Activated CD4-positive, alpha-beta T cell treated with anti-CD3 and anti-CD28 coated beads, Interleukin-2, Interleukin-6, amounts not matched to agents 100 ng/mL and 50 ng/mL, durations not matched to agents 16 hours and 8 hours (primary cell): ENCODE measurements at regions not wholly inside any gene's neighbourhood (a gene's known extent, or its start where the extent isn't known, plus 50 kb on each side); places are given as distances from the start of the nearest gene placed in this dataset.

Experiments used
- DNase-seq: peaks from one replicate; pipeline ENCODE4 v3.0.0-alpha.2; 2020

DNA sequence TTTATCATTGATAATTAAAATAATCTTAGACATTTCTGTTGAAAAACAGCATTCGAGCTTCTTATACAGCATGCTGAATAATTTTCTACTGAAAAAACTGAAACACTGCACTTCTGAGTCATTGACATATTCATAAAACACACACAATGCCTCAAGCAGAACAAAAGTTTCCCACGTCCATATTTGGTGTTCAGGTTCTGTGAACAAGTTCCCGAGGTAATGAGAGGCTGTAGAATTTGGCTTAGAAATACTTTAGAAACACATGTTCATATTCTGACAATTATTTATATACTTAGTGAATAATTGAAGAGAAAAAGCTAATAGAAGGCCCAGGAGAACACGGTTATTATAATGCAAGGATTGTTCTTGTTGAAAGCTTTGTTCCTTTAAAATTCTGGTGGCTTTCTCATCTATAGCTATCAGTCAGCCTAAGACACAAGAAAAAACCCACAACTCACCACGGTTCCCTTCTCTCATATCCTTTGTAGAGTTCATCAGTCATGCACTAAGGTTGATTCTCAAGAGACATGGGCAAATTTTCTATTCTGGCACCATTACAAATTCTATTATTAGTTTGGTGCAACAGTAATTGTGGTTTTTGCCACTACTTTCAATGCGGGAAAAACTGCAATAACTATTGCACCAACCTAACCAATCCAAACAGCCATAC, 194.4 kb downstream of the TMX3 start:
- DNase-seq: no peak

DNA sequence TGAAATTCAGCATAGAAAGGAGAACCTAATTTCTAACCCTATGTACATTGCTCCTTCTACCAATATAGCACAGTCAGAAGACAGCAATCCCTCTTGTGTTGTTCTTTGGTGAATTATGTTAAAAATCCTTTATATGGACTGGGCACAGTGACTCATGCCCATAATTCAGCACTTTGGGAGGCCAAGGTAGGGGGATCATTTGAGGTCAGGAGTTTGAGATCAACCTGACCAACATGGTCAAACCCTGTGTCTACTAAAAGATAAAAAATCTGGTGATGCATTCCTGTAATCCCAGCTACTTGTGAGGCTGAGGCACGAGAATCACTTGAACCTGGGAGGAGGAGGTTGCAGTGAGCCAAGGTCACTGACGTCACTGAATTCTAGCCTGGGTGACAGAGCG, 195.6 kb downstream of the TMX3 start:
- no peak for DNase-seq

DNA sequence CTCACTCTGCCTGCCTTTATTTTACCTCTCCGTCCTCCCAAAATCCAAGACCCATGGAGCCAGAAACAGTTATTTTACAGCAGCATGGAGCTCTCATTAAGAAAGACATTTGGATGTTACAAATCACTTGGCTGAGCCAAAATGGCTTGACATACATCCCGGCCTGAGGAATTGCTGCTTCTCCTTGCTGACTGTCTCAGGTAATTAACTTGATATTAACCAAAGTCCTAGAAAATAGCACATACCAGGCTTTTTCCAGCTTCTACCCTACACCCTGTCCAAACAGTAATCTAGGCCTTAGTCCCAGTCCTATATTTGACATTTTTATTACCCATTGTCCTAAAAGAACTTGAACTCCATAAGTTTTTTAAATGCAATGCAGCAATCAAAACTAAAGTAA, 205.0 kb downstream of the TMX3 start:
- no peak for DNase-seq

DNA sequence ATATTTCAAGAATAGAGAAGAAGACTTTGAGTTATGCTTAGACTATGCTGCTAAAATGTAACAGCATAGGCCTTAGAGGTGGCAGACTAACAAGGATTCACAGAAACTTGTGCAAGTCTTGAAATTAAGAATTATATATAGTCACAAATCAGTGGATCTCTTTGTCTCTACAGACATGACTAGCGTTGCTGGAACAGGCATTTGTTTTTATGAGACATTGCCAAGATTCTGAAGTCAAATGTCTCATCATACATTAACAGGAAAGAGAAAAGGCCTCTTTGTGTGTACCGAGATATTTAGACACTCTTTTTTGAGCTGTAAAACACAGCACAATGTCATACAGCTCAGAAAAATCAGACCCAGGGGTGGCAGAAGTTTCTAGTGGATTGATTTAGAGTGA, 207.1 kb downstream of the TMX3 start:
- no peak for DNase-seq

DNA sequence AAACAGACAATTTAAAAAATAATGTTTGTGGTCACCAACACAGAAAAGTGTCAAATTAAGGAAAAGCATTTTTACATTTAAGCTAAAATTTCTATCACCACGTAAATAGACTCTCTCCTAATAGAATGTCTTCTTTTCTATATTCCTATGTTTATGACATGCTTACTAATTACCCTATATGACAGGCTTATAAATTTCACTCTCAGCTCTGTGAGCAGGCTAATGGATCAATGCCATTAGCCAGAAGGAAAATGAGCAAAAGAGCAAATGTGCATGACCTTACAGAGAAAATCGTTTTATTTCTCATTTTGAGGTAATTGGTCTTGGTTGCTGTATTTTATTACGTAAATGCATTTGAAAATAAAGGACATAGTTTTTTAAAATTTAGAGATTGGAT, 209.7 kb downstream of the TMX3 start:
- no peak for DNase-seq

DNA sequence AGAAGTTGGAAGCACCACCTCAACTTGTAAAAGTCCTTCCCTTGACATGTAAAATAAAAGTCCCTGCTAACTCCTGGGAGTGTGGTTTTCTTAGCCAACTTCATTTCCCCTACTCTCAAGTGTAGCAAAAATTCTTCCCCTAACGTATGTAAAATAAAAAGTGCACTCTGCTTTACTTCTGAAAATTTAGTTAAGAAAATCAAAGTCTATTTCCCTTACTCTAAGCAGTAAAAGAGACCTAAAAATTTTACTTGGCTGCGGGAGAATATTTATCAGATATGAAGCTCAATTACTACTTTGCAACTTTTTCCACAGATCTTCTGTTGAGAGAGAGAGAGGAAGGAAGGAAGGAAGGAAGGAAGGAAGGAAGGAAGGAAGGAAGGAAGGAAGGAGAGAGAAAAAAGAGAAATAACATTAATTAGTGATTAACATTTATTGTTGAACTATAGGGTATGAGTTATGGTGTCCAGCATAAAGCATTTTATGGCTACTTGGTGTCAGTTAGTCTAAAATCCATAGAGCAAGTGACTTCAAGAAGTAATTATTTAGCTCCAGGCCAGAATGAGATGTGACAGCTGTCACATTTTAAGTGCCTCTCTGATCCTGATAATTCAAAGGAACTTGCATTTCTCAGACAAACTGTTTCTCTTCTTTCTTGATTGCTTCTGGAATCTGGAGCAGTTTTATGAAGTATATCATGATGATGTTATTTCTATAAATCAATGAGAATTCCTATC, 210.3 kb downstream of the TMX3 start:
- DNase-seq: no peak

DNA sequence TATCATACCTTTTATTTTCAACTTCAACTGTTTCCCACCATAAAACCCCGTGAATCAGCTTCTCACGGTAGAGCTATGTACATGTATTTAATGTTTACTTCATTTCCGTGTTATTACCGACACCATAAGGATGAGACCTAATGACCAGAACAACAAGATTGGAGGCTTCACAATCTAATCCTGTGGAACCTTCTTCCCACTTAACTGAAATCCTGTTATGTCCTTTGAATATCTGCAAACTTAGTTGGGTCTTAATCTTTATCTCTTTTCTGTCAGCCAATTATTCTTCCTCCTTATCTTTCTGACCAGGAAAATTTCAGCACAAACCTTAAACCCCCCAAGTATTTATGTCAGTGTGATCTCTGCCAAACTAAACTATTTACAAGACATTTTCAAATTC, 214.4 kb downstream of the TMX3 start:
- no peak for DNase-seq

DNA sequence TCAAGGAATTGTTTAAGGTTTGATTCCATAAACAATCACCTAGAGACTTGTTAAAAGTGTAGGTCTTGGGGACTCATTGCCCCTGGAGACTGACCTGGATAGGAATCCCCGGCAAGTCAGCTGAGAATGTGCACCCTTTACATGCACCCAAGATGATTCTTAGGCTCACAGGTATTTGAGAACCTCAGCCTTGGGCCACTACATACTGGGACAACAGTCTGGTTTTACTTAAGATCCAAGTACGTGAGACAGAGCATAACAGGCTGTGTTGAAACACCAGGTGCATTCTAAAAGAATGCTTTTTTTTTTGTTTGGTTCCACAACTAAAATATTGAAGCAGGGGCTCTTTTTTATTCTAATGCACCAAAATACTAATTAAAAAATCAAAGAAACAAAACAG, 215.8 kb downstream of the TMX3 start:
- DNase-seq: no peak

DNA sequence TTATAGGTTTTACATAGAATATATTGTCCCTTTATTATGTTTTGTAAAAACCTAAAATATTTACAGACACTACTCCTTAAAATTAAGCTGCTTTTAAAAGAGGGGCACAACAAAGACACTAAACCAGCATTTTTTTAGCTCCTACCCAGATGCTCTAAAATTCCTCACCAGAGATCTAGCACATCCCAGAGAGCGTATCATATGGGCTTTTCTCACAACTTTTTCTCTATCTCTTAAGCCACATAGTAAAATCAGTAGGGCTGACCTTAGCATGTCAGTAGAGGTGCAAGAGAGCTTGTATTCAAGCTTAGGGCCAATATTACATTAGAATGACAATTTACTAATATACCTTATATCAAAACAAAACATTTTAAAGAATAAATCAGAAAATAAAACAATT, 216.3 kb downstream of the TMX3 start:
- no peak for DNase-seq

DNA sequence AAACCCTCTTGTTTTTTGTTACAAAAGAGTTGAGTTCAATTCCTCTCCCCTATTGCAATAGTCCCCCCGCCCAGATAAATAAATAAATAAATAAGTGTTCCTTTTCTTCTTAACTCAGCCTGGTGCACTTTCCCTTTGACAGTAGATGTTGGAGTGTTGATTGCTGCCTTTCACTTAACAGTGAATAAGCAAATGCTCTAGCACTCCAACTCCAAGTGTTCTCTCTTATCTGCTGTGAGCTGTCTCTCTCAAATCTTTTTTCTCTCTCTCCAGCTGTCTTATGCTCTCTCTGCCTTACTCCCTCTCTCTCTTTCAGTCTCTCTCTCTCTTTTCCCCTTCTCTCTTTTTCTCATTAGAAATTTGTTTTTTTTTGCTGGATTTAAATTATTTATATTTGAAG, 216.7 kb downstream of the TMX3 start:
- no peak for DNase-seq

DNA sequence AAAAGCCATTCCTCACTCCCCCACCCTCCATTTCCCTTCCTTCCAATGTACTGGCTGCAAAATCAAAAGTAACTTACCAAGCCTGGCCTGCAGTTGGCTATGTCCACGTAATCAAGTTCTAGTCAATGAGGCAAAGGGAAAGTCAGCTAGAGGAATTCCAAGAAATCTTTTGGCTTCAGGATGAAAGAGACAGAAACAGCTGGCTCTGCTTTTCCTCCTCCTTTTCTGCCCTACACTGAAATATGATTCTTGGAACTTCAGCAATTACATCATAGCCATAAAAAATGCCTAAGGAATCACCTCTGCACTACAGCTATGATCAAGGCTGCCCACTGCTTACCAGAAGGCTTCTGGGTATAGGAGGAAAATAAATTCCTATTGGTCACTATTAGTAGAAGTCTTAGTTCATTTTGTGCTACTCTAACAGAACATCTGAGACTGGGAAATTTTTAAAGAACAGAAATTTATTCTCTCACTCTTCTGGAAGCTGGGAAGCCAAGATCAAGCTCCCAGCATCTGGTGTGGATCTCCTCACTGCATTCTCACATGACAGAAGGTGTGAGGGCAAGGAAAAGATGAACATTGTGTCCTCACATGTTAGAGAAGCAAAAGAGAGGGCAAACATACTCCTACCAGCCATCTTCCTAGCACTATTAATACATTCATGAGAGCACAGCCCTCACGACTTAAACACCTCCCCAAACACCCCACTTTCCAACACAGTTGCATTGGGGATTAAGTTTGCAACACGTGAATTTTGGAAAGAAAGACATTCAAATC, 219.9 kb downstream of the TMX3 start:
- DNase-seq: no peak

DNA sequence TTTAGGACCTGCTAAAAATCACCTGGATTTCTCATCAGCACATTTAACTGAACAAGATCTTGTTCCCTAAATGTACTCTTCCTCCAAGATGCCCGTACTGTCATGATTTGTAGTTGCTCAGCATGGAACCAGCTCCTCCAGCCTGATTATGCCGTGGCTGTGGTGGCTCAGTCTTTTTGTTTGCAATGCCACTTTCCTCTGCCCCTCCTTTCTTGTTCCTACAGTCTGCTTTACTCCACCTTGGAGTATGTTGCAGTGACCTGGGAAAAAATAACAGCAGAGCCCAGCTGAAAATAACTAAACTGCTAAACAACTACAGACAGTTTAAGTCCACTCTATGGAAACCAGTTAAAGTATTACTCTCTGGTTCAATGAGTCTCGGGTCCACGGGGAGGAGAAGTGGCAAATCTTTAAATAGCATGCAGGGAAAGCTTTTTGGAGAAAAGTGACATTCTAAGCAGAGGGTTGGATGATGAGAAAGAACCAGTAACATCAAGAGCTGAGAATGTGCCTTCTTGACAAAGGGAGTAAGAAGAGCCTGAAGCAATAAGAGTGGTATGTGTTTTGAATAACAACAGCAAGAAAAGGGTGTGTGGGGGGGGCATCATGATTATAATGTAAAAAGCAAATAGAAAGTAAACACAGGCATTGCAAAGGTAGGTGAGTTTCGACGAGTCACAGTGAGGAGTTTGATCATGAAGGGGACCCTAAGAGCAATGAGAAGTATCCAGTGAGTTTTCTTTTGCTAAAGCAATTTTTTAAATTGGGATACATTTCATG, 225.7 kb downstream of the TMX3 start:
- no peak for DNase-seq

DNA sequence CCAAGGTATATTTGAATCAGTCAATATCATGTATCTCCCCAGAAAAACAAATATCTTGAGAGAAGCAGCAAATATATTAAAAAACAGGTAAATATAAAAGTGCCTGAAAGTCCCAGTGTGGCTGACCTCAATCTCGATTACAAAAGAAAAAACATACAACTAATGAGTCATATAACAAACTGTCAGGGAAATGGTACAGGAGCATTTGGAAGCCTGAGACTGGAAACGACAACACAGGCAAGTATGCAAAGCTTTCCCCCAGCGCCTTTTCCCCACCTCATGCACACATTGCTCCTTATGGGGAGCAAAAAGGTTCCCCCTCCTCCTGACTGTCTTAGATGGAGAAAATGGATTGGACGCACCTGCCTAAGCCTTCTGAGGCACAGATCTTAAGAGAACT, 230.7 kb downstream of the TMX3 start:
- DNase-seq: no peak

DNA sequence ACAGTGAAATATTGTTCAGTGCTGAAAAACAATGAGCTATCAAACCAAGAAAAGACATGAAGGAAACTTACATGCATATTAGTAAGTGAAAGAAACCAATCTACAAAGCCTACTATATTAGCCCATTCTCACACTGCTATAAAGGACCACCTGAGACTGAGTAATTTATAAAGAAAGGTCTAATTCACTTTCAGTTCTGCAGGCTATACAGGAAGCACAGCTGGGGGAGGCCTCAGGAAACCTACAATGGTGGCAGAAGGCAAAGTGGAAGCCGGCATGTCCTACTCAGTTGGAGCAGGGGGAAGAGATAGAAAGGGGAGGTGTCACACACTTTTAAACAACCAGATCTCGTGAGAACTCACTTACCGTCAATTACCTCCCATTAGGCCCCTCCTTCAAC, 232.1 kb downstream of the TMX3 start:
- no peak for DNase-seq

DNA sequence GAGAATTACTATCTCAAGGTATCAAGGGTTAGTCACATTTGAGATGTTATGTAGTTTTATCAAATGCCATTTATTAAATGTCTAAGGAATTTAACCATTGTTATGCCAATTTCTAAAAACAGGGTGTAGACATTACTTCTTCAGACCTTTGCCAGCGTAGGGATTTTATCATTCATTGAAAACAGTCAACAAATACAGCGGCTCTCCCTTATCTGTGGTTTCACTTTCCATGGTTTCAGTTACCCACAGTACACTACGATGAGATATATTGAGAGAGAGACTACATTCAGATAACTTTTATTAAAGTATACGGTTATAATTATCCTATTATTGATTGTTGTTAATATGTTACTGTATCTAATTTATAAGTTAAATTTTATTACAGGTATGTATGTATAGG, 234.7 kb downstream of the TMX3 start:
- DNase-seq: no peak

DNA sequence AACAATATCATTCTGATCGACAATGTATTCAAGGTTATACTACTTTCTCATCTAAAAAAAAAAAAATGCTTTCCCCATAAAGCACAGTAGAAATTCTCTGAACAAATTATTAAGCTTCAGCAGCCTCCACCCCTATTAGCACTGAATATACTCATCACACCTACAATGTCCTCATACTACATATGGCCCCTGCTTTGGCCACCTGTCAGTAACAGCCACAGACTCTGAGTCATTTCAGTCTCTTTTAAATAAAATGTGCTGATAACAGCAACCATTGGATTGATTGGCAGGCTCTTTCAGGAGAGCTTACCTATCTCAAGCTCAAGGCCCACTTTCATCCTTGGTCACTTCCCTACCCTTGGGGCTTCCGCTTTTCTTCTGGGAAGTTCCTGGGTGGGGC, 236.7 kb downstream of the TMX3 start:
- no peak for DNase-seq

DNA sequence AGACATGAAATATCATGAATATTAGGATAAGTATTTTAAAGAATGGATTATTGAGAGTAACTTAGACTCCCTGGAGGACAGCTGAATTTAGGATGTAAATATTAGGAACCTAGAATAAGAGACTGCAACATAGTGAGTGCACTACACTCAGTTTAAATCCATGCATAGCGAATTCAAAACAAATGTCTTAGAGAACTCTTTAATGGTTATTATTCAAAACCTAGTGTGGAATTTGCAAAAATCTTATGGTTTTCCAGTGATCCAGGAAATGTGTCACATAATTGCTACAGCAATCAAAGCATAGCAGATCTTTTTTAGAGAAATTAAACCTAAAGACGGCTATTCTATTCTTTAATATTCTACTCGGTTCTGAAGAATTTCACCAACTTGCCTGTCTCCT, 239.0 kb downstream of the TMX3 start:
- no peak for DNase-seq

DNA sequence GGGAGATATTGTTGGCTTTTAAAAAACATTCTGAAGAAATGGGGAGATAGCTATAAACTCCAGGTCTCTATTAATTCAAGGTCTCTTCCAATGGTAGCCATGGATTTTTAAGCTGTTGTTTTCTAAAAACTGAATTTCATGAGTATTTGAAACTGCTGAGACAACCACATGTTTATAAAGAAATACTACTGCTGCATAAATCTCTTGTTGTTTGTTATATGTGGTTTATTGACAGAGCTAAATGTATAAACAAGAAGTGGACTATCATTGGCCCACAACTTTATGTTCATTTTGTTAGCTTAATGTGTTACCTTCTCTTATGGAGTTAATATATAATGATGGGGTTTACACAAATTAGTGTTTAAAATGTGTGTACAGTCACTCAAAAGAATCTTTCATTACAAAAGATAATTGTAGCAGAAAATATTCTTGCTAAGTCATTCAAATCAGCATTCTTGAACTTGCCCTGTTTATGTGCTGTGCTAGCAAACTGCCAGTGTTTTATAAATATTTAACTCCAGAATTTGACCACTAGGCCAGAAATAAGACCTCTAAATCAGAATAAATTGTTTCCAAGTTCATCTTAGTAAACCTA, 242.1 kb downstream of the TMX3 start:
- DNase-seq: no peak

DNA sequence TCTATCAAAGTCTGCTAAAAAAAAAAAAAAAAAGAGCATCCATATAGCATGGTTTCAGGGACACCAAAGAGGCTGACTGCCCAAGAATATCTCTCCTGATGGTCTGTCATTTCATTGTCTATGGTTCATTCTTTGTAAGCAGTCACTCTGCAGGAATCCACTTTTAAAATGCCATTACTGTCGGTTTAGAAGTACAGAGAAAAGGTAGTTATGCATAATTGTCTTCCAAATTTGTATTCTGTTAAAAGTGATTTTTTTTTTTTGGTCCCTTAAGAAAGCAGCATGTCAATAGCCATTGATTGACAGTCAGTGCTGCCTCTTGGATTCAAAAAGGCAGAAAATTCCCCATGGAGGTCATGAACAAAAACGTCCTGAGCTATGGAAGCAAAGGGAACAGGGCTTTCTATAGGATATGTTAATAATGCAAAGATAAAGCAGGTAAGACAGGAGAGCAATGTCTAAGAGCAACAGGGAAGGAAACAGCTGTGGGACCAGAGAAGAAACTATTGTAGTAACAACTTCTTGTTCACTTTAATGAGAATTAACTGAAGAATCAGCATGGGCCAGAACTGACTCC, 245.8 kb downstream of the TMX3 start:
- DNase-seq: no peak

DNA sequence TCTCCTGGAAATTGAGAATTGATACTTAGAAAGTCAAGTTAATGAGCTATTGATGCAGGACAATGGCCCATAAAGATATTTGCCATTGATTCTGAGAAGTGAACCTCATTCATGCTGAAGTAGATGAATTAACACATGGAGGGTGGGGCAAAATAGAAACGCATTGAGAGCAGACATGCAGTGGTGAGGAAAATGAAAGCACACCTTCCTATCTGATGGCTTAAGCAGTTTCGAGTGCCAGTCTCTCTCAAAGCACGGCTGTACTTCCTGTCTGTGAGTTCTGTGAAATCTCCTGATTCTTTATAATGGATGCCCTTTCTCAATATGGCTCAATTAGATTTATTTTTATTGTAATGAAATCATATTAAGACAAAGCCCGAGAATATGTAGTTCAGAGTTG, 247.0 kb downstream of the TMX3 start:
- DNase-seq: peak; percentile 18

DNA sequence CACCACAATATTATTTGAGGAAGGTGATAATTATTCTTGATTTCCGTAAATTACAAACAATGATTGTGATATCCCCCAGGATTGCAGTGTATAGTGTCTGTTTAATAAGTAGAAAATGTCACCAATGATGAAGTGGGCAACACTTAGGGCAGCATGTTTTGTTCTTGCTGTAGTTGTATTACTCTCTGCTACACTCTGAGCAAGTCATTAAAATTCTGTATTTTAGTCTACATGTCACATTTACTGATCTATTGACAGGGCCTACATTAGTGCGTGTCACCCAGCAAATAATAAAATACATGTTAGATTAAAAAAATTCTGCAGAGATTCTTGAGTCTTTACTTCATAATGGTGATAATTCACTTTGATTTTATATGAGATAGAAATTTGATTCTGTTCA, 247.6 kb downstream of the TMX3 start:
- DNase-seq: no peak

DNA sequence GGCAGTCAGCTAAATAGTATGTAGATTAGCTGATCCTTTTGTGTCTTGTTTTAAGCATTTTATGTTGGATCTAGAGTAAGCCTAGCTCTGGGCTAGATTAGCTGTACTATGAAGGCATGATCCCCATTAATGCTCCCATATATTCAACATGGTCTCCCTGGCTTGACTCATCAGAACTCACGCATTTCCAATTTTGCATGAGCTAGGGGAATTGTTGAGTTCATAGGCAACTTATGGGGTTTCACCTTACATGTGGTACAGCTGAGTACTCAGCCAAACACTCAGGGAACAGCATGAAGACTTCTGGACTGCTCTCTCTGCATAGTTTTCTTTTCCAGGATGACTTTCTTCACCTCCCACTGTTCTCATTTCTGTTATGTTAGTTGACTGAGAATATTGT, 248.2 kb downstream of the TMX3 start:
- no peak for DNase-seq

DNA sequence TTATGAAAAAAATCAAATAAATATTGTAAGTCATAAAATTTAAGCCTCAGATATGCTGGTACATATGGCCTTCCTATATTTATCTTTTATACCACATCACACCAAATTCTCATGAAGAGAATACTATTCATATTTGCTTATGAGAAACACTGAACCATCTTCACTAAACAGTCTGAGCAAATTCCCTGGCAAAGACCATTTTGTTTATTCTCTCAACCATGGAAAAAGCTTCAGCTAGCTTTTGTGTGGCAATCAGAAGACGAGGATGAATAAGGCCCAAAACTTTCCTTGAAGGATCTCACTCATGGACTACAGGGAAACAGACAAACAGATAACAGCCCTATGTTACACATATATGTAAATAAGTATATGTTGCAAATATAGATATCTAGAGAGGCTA, 252.1 kb downstream of the TMX3 start:
- no peak for DNase-seq
